IPS-18a (cell line): ENCODE measurements at regions not wholly inside any gene's neighbourhood (a gene's known extent, or its start where the extent isn't known, plus 50 kb on each side); places are given as distances from the start of the nearest gene placed in this dataset.
"Not testable (repeated sequence)": the region's sequence is repeated elsewhere in the genome, so short reads cannot be mapped to it uniquely, and the experiment has no call there.

Source experiments
- H3K27ac ChIP-seq: one replicate; pipeline ENCODE4 v1.5.1; 2013; ENCODE audit warnings: low read length
- H3K27me3 ChIP-seq: one replicate; pipeline ENCODE4 v1.6.1; 2013; ENCODE audit warnings: mild to moderate bottlenecking, low read length; ENCODE audit not compliant: control insufficient read depth, insufficient read depth
- H3K36me3 ChIP-seq: one replicate; pipeline ENCODE4 v1.6.1; 2013; ENCODE audit warnings: low read depth, low read length; ENCODE audit not compliant: control insufficient read depth
- H3K4me1 ChIP-seq: one replicate; pipeline ENCODE4 v1.6.1; 2013; ENCODE audit warnings: low read depth, low read length; ENCODE audit not compliant: control insufficient read depth
- H3K4me3 ChIP-seq: one replicate; pipeline ENCODE4 v1.5.1; 2013; ENCODE audit warnings: low read length
- H3K9ac ChIP-seq: one replicate; pipeline ENCODE4 v1.6.1; 2013; ENCODE audit warnings: mild to moderate bottlenecking, low read length, moderate library complexity
- H3K9me3 ChIP-seq: one replicate; pipeline ENCODE4 v1.6.1; 2013; ENCODE audit warnings: low read depth, low read length; ENCODE audit not compliant: control insufficient read depth

GRCh38 chr3:163306405-163306804, 1771.9 kb downstream of the SI start:
- no peaks in the 10 kb centered on the region for H3K4me1 ChIP-seq
- no peak overlapping the region for H3K27ac ChIP-seq
- H3K36me3 ChIP-seq, result no peaks in the 10 kb centered on the region
- H3K4me3 ChIP-seq, result no peak overlapping the region
- H3K9me3 ChIP-seq, result peaks cover 3% of the 10 kb centered on the region
- no peak overlapping the region for H3K9ac ChIP-seq
- no peaks in the 10 kb centered on the region for H3K27me3 ChIP-seq

GRCh38 chr3:163273694-163274093, 1777.1 kb downstream of the OTOL1 start:
- Histone ChIP-seq H3K9me3 (no peaks in the 10 kb centered on the region), H3K27me3 (no peaks in the 10 kb centered on the region), H3K36me3 (no peaks in the 10 kb centered on the region), H3K4me3 (no peak overlapping the region), H3K9ac (no peak overlapping the region), H3K4me1 (no peaks in the 10 kb centered on the region), H3K27ac (no peak overlapping the region)

GRCh38 chr3:163266731-163267130, 1770.1 kb downstream of the OTOL1 start:
- Histone ChIP-seq H3K27me3 (no peaks in the 10 kb centered on the region), H3K4me1 (no peaks in the 10 kb centered on the region), H3K9me3 (no peaks in the 10 kb centered on the region), H3K27ac (no peak overlapping the region), H3K36me3 (no peaks in the 10 kb centered on the region), H3K4me3 (no peak overlapping the region), H3K9ac (no peak overlapping the region)

GRCh38 chr3:163261618-163262017, 1765.0 kb downstream of the OTOL1 start:
- no peak overlapping the region for H3K27ac ChIP-seq
- no peak overlapping the region for H3K9ac ChIP-seq
- no peaks in the 10 kb centered on the region for H3K27me3 ChIP-seq
- H3K4me1 ChIP-seq, result no peaks in the 10 kb centered on the region
- no peaks in the 10 kb centered on the region for H3K9me3 ChIP-seq
- no peak overlapping the region for H3K4me3 ChIP-seq
- H3K36me3 ChIP-seq, result no peaks in the 10 kb centered on the region

- Histone ChIP-seq H3K9me3 (no peaks in the 10 kb centered on the region), H3K9ac (no peak overlapping the region), H3K4me3 (no peak overlapping the region), H3K27me3 (no peaks in the 10 kb centered on the region), H3K4me1 (no peaks in the 10 kb centered on the region), H3K27ac (no peak overlapping the region), H3K36me3 (no peaks in the 10 kb centered on the region)
Measured at GRCh38 chr3:163261056-163261455, 1764.4 kb downstream of the OTOL1 start.

- H3K9ac ChIP-seq, result no peak overlapping the region
- no peaks in the 10 kb centered on the region for H3K9me3 ChIP-seq
- no peaks in the 10 kb centered on the region for H3K4me1 ChIP-seq
- no peak overlapping the region for H3K27ac ChIP-seq
- no peaks in the 10 kb centered on the region for H3K27me3 ChIP-seq
- no peak overlapping the region for H3K4me3 ChIP-seq
- no peaks in the 10 kb centered on the region for H3K36me3 ChIP-seq
Measured at GRCh38 chr3:163218336-163218735, 1721.7 kb downstream of the OTOL1 start.

- H3K4me1 ChIP-seq, result no peaks in the 10 kb centered on the region
- H3K27me3 ChIP-seq, result no peaks in the 10 kb centered on the region
- no peaks in the 10 kb centered on the region for H3K9me3 ChIP-seq
- H3K36me3 ChIP-seq, result no peaks in the 10 kb centered on the region
- no peak overlapping the region for H3K4me3 ChIP-seq
- H3K9ac ChIP-seq, result no peak overlapping the region
- H3K27ac ChIP-seq, result no peak overlapping the region
Measured at GRCh38 chr3:163213838-163214237, 1717.2 kb downstream of the OTOL1 start.

- no peak overlapping the region for H3K9ac ChIP-seq
- no peaks in the 10 kb centered on the region for H3K27me3 ChIP-seq
- H3K27ac ChIP-seq, result no peak overlapping the region
Measured at GRCh38 chr3:163196815-163197374, 1700.3 kb downstream of the OTOL1 start.

GRCh38 chr3:163196245-163196644, 1699.6 kb downstream of the OTOL1 start:
- no peaks in the 10 kb centered on the region for H3K4me1 ChIP-seq
- no peaks in the 10 kb centered on the region for H3K36me3 ChIP-seq
- no peak overlapping the region for H3K9ac ChIP-seq
- H3K27ac ChIP-seq, result no peak overlapping the region
- no peaks in the 10 kb centered on the region for H3K27me3 ChIP-seq
- H3K9me3 ChIP-seq, result no peaks in the 10 kb centered on the region
- H3K4me3 ChIP-seq, result no peak overlapping the region

More at GRCh38 chr3:163196815-163197374, 1700.3 kb downstream of the OTOL1 start:
- no peaks in the 10 kb centered on the region for H3K9me3 ChIP-seq
- no peaks in the 10 kb centered on the region for H3K4me1 ChIP-seq
- no peak overlapping the region for H3K4me3 ChIP-seq
- no peaks in the 10 kb centered on the region for H3K36me3 ChIP-seq

GRCh38 chr3:163185721-163186350, 1689.2 kb downstream of the OTOL1 start:
- Histone ChIP-seq H3K36me3 (no peaks in the 10 kb centered on the region), H3K27ac (no peak overlapping the region), H3K4me3 (no peak overlapping the region), H3K27me3 (no peaks in the 10 kb centered on the region), H3K4me1 (no peaks in the 10 kb centered on the region), H3K9me3 (no peaks in the 10 kb centered on the region), H3K9ac (no peak overlapping the region)

- H3K27me3 ChIP-seq, result no peaks in the 10 kb centered on the region
- H3K4me3 ChIP-seq, result no peak overlapping the region
- no peaks in the 10 kb centered on the region for H3K4me1 ChIP-seq
- no peak overlapping the region for H3K9ac ChIP-seq
- H3K9me3 ChIP-seq, result no peaks in the 10 kb centered on the region
- H3K27ac ChIP-seq, result no peak overlapping the region
- H3K36me3 ChIP-seq, result no peaks in the 10 kb centered on the region
Measured at GRCh38 chr3:163175970-163176369, 1679.4 kb downstream of the OTOL1 start.

GRCh38 chr3:163172513-163172912, 1675.9 kb downstream of the OTOL1 start:
- not testable (repeated sequence) for H3K4me3 ChIP-seq, H3K27ac ChIP-seq, H3K27me3 ChIP-seq, H3K9me3 ChIP-seq, H3K36me3 ChIP-seq, H3K9ac ChIP-seq, H3K4me1 ChIP-seq
